GM18873 (cell line): ENCODE measurements at regions not wholly inside any gene's neighbourhood (a gene's known extent, or its start where the extent isn't known, plus 50 kb on each side); places are given as distances from the start of the nearest gene placed in this dataset.

Source experiments
- ATAC-seq: cut with Tn5 transposase; IDR thresholded peaks from one replicate; pipeline ENCODE4 v1.9.1; 2021; ENCODE audit warnings: mild to moderate bottlenecking, moderate library complexity, moderate number of reproducible peaks; ENCODE audit not compliant: unreplicated experiment, low FRiP score

DNA sequence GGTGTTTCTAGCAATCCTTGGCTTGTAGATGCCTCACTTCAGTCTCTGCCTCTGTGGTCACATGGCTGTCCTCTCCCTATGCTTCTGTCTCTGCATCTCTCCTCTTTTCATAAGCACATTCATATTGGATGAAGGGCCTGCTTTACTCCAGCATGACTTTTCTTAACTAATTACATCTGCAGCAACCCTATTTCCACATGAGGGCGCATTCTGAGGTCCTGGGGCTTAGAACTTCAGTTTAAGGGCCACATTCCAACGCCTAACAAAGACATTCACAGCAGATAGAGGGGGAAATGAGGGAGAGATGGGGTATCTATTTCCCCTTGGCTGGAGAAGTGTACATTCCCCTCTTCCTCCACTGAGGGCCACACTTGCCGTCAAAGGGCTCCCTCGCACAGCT, 489.1 kb upstream of the SALL1 start:
- no peak for ATAC-seq

DNA sequence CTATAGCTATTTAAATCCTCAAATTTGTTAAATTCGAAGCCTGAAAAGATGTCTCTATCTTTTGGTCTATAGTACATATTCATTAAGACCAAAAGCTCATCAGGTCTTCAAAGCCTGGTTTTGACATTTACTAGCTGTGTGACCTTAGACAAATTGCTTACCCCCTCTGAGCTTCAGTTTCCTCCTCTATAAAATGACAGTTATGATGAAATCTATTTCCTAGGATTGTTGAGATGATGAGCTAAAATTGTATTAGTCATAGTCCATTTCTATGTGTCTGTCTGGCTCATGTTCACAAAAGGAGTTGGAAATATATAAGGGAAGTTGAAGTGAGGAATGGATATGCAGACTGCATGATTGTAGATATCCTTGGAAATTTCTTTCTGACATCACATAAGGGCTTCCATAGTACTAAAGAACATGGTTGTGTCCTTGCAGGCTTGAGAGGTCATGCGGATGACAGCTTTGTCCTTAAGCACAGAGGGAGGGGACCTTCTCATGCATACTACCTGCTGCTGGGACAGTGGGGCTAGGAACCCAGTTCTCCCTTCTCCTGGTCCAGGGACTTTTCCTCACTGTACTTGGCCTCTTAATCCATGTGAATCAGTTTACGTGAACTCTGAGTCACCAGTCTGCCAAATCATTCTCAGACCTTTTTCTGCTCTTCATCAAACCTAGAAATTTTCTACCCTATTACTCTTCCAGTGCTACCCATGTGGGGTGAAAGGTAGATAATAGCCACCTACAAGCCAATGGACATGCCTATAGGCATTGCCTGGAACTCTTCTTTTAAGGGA, 487.5 kb upstream of the SALL1 start:
- ATAC-seq, result no peak

DNA sequence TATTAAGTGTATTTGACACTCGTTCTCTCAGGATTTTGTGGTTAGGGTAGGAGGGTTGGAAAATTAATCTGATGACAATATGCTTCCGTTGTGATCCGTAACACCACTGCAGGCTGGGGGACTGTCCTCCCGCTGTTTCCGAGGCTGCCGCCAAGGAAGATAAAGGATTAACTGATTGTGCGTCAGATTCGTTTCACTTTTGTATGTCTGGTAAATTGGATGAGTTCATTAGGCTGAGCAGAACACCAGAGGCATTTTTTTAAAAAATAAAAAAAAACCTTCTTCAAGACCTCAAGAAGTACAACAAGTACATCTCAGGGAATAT, 486.7 kb upstream of the SALL1 start:
- no peak for ATAC-seq

DNA sequence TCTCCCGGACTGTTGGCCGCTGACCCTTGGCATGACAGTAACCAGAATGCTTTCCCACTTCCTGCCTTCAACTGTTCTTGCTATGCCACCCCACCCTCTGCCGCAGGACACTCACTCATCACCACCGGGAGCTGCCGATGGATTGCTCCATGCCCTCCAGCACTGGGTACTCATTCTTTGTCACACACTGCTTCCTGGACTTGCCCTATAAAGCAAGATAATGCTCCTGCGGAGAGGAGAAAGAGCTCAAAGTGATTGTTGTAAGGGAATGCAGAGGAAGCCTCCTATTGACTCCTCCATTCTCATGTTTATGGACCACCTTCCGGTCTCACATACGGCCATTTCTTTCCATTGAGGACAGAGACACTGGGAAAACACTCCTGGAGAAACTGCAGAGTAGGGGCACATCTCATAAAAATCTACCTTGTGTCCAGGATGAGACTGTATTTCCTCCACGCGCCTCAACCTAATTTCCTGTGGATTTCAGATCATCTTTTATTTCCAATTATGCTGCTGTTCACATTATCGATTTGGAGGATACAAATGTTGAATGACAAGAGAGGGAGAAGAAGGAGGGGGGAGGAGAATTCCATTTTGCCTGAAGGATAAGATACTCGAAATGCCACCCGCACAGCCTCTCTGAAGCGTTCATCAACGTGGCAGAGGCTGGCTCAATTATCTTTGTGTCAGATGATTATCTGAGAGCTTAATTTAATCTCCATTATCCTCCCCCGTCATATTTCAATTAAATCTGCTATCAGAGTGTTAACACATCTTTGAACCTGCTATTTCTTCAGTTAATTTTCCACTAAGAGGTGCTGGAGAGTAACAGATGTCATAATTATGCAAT, 486.1 kb upstream of the SALL1 start:
- ATAC-seq, result no peak

DNA sequence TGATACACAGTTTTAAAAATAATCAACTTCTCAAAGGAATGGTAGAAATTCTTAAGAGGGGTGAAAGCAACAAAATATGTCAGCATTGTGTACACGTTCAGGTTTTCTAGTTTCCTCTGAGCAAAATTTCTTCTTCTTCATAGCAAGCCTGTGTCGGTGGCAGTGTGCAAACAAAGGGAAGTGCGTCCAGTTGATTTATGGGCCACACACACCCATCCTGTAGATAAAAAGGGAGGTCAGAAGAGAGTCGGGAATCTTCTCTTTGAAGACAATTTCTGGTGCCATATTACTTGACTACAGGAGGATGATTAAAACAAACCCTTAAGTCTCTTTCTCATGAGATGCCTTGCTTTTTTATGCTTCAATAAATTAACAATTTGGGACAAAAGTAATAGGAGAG, 484.1 kb upstream of the SALL1 start:
- no peak for ATAC-seq

DNA sequence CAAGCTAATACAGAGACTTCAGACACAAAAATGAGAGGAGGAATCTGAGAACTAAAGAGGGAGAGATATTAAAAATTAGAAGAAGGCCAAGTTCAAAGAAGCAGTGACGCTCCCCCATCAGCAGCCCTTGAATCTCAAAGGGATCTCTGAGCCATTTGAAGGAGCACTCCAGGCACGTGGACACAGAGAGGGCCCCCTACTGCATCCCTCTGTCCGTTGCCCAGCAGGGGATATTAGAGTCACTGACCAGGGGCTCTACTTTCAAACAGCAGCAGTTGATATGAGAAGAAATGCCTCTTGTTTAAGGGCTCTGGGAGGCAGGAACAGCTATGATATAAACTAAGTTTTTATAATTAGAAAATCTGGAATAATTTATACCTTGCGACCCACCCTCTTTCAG, 479.0 kb upstream of the SALL1 start:
- no peak for ATAC-seq

DNA sequence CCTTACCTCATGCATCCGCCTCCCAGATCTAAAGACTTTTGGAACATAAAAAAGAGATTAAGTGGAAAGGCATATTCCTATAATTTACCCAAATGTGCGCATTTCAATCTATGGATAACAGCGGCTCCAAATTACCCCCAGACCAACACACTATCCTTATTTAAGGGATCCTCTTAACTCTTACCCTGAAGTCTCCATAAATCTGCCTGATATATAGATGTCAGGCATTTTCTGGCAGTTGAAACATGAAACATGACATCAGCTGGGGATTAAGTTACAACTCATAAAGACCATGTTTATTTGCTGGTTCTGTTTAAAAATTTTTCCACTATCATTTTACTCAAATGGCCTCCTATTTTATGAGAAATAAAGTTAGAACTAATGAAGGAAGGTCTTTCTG, 478.5 kb upstream of the SALL1 start:
- no peak for ATAC-seq

DNA sequence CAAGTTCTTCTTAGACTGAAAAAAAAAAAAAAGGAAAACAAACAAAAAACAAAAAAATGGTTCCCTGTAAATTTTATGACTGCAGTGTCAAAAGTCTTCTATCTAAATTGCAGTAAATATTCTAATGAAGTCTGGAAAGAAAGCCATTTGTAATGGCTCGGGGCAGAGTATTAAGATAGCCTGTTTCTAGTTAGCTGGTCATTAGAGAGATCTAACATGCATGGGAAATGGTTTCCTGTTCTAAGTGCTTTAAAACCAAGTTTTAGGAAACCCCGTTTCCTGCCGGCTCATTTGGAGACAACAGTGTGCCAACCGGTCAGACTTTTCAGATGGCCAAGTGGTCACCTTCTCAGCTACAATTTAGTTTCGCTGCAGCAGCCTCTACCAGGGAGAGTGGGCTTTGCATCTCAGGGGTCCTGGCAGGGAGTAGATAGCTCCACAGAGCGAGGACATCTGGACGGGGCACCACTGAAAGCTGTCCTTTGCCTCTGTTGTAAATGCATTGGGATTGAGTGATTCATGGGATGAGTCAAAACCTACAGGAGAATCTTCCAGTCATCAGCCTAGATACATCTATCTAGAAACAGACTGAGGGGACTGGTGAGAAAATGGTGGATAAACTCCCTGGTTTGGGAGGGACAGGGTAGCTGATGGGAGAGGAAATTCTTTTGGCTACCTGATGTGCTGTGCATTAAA, 473.2 kb upstream of the SALL1 start:
- ATAC-seq, result no peak

DNA sequence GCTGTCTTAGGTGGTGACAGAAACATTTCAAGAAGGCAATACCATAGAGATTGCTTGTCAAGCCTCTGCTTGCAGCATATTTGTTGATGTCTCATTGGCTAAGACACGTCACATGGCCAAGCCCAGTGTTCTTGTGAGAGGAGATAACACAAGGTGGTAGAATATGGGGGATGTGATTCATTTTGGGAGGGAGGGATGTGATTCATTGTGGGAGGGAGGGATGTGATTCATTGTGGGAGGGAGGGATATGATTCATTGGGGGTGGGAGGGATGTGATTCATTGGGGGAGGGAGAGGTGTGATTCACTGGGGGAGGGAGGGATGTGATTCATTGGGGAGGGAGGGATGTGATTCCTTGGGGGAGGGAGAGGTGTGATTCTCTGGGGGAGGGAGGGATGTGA, 470.5 kb upstream of the SALL1 start:
- no peak for ATAC-seq

DNA sequence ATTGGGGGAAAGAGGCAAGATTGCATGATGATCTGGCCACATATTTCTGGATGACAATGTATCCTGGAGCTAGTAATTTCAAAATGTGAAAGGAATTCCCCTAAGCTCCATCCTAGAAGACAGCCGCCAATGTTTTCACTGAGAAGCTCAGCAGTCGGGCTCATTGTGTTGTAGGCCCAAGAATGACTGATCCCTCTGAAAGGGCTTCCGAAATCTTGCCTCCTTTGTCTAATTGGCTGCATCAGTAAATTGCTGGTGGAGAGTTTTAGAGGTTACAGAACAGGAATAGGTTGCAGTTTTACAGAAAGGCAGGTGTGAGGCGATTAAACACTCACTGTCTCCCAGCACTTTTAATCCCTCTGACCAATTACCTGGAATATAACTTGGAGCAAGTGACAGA, 464.1 kb upstream of the SALL1 start:
- ATAC-seq, result no peak

DNA sequence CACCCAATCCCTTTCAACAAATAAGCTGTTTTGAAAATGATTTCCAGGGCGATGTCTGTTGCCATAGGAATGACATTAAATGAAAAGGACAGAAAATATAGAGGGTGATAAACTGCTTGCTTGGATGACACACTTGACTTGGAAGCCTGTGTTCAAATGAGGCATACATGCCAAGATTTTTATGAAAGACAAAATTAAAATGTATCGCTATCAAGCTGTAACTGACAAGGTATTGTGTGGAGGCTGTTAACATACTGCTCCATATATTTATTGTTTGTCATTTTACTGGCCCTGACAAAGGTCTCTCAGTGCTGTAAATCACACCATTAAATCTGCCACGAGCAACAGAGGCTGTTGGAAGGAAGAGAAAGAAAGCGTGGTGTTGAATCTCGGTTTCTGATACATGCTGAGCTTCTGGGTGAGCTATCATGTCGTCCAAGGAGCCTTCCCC, 456.2 kb upstream of the SALL1 start:
- no peak for ATAC-seq

DNA sequence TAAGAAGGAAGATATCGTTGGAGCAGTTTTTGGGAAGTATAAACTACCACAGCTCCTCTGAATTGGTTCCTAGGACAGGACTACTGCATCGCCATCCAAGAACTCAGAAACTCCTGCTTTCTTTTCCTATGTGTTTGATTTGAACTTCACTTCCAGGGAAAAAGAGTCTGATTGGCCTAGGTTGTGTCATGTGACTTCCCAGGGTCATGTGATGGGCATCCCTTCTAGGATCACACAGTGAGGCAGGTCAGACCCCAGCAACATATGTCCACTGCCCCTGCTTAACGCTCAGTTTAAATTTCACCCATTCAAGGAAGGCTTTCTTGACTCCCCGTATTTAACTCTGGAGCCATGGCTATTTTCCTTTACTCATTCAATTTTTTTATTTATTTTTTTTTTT, 445.2 kb upstream of the SALL1 start:
- ATAC-seq, result no peak

DNA sequence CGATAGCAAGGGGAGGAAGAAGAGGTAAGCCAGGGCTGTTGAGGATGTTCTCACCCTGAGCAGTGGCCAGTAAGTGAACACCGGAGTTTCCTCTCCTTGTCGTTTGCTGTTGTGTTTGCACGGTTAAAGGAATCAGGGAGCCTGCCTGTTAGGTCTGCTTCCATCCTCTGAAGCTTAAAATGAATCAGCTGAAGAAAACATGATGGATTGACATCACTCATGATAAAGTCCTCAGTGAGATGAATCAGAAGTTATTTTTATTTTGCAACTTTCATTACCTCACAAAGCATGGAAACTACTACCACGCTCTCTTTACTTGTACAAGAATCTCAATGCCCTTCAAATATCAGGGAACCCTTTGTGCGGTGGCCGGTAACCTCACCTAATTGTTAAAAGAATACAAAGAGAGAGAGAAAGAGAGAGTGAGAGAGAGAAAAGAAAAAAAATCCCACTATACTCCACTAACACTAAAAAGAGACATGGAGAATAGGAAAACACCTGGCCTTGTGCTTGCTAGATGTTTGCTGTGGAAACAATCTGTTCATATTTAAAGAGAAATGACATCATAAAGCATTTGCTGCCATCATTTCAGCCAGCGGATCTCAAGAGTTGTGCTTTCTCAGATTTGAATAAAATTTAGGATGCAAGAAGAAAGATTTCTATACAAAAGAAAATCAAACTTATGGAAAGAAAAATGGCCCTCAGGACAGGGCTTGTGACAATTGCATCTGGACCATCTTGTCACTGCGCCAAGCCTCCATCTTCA, 441.6 kb upstream of the SALL1 start:
- no peak for ATAC-seq

DNA sequence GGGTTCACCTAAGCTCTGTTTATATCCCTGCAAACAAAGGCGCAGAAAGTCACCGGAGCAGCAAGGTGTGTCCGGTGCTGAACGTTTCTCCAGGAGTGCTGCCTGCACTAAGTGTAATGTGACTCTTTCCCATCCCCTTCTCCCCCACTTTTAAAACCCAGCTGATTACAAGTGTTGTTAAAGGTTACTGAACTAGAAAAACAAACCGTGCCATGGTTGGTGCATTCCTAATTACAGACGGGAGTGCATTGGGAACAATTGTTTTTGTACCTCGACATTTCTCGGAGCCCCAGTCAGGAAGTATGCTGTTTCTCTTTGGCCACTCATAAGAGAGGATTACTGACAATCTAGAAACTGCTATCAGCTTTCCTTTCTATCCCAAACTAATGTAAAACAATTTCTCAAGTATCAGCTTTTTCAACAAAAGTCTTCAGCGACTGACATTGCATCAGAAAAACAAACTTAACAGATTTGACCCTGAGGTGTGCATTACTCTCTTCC, 441.0 kb upstream of the SALL1 start:
- no peak for ATAC-seq

DNA sequence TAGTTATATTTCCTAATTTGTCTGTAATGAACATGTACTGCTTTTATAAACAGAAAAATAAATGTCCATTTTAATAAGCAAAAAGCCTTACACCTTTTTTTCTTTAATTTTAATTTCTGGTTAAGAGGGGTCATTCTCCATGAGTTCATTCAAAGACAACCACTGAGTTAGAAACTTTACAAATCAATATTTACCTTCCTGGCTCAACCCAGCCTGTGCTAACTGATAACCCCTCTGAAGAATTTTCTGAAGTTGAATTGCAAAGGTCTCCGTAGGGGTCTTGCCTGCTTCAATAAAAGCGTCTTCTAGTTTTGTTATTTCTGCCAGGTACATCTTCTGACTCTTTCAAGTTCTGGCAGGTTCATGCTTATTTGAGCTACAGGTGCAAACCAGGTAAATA, 440.4 kb upstream of the SALL1 start:
- no peak for ATAC-seq

DNA sequence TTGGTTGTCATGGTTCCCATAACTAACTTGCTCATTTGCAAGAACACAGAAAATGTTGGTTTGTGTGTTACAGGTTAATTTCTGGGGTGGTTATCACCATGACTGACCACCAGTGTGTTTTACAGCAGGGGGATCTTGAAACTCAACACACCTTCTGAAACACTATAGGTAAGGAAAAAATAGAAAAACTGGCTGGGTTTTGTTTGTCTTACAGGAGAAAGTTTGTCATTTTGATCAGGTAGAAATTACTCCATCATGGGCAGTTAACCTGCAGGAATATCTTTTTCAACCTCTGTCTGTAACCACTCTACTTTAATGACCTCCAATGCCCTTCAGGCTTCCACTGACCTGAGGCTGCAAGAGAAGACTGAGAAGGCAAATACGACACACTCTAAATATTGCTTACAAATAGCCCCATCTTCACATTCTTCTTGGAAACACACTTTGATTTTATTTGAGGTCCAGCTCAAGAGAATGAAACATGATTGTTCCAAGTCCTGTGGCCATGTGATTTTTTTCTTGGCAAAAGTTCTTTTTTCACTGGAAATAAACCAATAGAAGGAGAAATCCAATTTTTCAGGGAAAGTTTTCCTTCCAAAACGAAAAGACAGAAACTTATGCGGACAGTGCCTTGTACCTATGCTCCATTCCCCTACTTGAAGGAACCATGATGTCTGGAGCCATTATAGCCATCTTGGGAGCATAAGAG, 428.7 kb upstream of the SALL1 start:
- no peak for ATAC-seq

DNA sequence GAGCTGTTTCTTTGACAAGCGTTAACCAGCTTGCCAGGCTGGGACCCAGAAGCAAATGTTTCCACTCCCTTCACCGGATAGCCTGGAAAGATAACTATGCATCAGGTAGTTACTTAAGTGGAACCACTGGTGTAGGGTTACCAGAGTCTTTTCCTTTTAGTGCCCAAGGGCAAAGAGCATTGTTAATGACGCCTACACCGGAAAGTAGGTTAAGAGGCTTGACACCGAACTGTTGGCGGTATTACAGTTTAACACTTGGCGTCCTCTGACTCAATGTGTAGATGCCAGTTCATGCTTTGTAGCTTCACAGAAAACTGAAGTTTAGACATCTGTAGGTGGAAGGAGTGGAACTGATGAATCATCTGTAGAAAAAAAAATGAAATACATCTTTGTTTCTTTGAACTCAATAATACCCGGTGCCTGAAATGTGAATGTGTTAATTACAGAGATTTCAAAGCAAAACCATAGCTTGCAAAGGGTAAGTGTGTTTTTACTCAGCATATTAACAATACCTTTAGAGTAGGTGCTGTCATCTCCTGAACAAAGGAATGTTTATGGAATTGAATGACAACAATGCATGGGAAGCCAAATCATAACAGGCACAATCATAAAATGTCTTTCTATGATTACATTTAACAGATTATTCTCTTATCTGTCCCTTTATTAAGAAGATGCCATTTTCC, 426.7 kb upstream of the SALL1 start:
- ATAC-seq, result no peak

DNA sequence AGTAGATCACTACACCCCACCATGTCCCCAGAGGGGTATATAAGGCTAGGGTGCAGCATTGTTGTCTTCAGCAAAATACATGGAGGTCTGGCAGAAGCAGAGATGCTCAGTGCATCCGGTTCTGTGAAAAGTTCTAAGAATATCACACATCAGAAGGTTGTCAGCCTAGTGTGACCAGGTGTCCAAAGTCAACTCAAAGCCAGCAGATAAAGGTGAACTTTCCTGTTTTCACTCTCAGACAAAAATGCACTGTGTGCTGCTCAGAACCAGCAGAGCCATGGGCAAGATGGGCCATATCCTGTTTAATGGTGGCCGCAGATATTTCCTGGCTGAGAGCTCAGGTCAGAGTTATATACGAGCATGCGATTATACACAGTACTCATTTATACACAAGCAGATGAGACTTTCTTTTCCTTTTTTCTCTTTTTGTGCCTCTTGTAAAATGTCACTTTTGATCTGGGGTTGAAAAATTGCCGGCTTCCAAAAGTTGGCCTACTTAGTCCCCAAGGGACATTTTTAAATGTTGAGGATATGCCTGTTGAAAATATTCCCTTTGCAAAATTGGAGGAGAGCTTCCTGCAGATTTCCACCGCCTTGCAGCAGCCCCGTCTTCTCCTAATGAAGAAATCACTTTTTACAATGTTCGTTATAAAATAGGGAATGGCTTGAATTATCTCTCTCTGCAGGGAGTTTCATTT, 425.6 kb upstream of the SALL1 start:
- no peak for ATAC-seq

DNA sequence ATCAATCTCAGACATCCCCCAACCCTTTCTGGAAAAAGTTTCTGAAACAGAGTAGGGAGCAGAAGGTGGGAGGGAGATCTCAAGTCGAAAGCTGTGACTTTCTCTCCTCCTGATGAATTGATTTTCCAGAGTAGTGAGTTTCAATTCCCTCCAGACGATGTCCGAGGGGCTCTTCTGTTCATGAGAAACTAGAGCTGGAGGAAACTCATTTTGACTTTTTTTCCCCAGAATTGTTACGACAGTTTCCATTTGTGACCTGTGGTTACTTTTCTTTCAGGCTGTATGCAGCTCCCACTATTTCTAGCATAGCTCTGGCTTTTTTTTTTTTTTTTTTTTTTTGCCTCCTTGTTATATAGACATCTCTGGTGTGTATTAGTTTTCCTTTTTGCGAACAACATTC, 422.1 kb upstream of the SALL1 start:
- ATAC-seq, result no peak
